Testis (tissue), 2 donors: ENCODE measurements at regions not wholly inside any gene's neighbourhood (a gene's known extent, or its start where the extent isn't known, plus 50 kb on each side); places are given as distances from the start of the nearest gene placed in this dataset.
"Not testable (repeated sequence)": the region's sequence is repeated elsewhere in the genome, so short reads cannot be mapped to it uniquely, and the experiment has no call there.

Source experiments
- DNase-seq: peaks from one replicate; pipeline ENCODE4 v3.0.0-alpha.2; 2019
- H3K27ac ChIP-seq, 2 donors: fragments of 200-600 bp; sonication (generic); one replicate each; pipeline ENCODE4 v1.5.1; 2019
- H3K27me3 ChIP-seq: fragments of 200-600 bp; sonication (generic); one replicate; pipeline ENCODE4 v1.5.1; 2019
- H3K36me3 ChIP-seq: fragments of 200-600 bp; sonication (generic); one replicate; pipeline ENCODE4 v1.5.1; 2017; ENCODE audit warnings: low read depth; ENCODE audit errors: missing control alignments
- H3K4me1 ChIP-seq: fragments of 200-600 bp; sonication (generic); one replicate; pipeline ENCODE4 v1.5.1; 2019
- H3K4me3 ChIP-seq, 2 donors: fragments of 200-600 bp; sonication (generic); one replicate each; pipeline ENCODE4 v1.5.1; 2017 to 2019
- H3K9me3 ChIP-seq: fragments of 200-600 bp; sonication (generic); one replicate; pipeline ENCODE4 v1.5.1; 2017
- POLR2A ChIP-seq: fragments of 450-650 bp; IDR thresholded peaks from one replicate; pipeline ENCODE4 v1.6.1; 2017; ENCODE audit warnings: antibody characterized with exemption, mild to moderate bottlenecking, moderate library complexity
- WGBS, 2 donors: methylation state at CpG; one replicate each; pipeline ENCODE4 v1.1.5; 2018; 5-methylcytosine and 5-hydroxymethylcytosine counted together
- intact Hi-C: fragments of 100-400 bp; cut with DNase I; formaldehyde crosslinking; loops from one replicate; pipeline ENCODE4 v1.15.1; 2023; ENCODE audit warnings: low total_unique reads
- TF ChIP-seq, protein P1 (sequence below), 3 experiments: fragments of 450-650 bp in 2 of 3; fragments of 200-600 bp in 1 of 3; sonication (generic) in 1 of 3; IDR thresholded peaks; one replicate each; pipeline ENCODE4 v1.5.1; 2016 to 2019; ENCODE audit warnings: antibody characterized with exemption in 3 of 3, mild to moderate bottlenecking in 2 of 3, moderate library complexity in 1 of 3

DNA sequence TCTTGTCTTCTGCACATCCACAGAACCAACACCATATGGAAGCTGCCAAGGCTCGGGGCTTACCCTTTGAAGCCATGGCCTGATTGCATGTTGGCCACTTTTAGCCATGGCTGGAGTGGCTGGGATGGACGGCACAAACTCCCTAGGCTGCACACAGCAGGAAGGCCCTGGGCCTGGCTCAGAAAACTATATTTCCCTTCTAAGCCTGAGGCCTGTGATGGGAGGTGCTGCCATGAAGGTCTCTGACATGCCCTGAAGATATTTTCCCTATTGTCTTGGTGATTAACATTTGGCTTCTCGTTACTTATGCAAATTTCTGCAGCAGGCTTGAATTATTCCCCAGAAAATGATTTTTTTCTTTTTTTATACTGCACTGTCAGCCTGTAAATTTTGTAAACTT lies 387.0 kb upstream of the KCND2 start:
- Histone ChIP-seq H3K9me3 (no peaks in the 10 kb centered on the region), H3K4me3 (no peak overlapping the region), H3K27me3 (no peaks in the 10 kb centered on the region), H3K27ac (no peak overlapping the region), H3K4me1 (no peaks in the 10 kb centered on the region), H3K36me3 (no peaks in the 10 kb centered on the region)
- no peak for DNase-seq
- intact Hi-C loops, result no loop called here
- TF ChIP-seq, protein P1, sequence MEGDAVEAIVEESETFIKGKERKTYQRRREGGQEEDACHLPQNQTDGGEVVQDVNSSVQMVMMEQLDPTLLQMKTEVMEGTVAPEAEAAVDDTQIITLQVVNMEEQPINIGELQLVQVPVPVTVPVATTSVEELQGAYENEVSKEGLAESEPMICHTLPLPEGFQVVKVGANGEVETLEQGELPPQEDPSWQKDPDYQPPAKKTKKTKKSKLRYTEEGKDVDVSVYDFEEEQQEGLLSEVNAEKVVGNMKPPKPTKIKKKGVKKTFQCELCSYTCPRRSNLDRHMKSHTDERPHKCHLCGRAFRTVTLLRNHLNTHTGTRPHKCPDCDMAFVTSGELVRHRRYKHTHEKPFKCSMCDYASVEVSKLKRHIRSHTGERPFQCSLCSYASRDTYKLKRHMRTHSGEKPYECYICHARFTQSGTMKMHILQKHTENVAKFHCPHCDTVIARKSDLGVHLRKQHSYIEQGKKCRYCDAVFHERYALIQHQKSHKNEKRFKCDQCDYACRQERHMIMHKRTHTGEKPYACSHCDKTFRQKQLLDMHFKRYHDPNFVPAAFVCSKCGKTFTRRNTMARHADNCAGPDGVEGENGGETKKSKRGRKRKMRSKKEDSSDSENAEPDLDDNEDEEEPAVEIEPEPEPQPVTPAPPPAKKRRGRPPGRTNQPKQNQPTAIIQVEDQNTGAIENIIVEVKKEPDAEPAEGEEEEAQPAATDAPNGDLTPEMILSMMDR (IDR thresholded peaks at IDR 0.05), result no peak
- no peak for TF ChIP-seq POLR2A
- WGBS, 2 donors, result 76 to 96% methylated on average over 3 of the region's 3 CpGs

DNA sequence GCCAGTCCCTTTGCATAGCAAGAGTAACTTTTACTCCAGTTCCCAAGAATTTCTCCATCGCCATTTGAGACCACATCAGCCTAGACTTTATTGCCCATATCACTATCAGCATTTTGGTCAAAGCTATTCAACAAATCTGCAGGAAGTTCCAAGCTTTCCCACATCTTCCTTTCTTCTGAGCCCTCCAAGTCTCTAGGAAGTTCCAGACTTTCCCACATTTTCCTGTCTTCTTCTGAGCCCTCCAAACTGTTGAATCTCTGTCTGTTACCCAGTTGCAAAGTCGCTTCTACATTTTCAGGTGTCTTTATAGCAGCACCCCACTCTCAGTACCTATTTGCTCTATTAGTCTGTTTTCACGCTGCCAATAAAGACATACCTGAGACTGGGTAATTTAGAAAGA lies 386.4 kb upstream of the KCND2 start:
- H3K27ac ChIP-seq, H3K4me1 ChIP-seq, H3K36me3 ChIP-seq, intact Hi-C loops, DNase-seq, H3K9me3 ChIP-seq, H3K27me3 ChIP-seq, H3K4me3 ChIP-seq: not testable (repeated sequence)
- WGBS, 2 donors, result 92% methylated on average over 3 of the region's 3 CpGs

DNA sequence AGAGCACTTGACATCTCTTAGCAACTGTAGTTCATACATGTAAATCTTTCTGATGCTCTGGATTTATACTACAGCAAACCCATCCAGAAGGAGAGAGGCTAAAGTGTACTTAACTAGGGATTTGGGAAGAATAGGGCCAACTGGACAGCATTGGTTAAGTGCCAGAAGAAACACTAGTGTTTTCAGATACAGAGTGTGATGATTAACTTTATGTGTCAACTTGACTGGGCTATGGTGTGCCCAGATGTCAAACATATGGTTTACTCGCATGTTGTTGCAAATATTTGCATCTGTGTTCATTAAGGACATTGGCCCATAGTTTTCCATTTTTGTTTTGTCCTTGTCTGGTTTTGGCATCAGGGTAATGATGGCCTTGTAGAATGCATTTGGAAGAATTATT lies 384.7 kb upstream of the KCND2 start:
- Histone ChIP-seq H3K9me3 (no peaks in the 10 kb centered on the region), H3K27ac (no peak overlapping the region), H3K27me3 (no peaks in the 10 kb centered on the region), H3K4me1 (no peaks in the 10 kb centered on the region), H3K4me3 (no peak overlapping the region), H3K36me3 (no peaks in the 10 kb centered on the region)
- 83 to 90% methylated on average over 1 of the region's 1 CpG for WGBS, 2 donors
- TF ChIP-seq POLR2A, result no peak
- TF ChIP-seq, protein P1 (IDR thresholded peaks at IDR 0.05), result no peak
- DNase-seq, result no peak
- intact Hi-C loops, result no loop called here

- no peak for DNase-seq
- Histone ChIP-seq H3K9me3 (no peaks in the 10 kb centered on the region), H3K27ac (no peak overlapping the region), H3K27me3 (no peaks in the 10 kb centered on the region), H3K4me1 (no peaks in the 10 kb centered on the region), H3K36me3 (no peaks in the 10 kb centered on the region), H3K4me3 (no peak overlapping the region)
- intact Hi-C loops, result no loop called here
- TF ChIP-seq, protein P1 (IDR thresholded peaks at IDR 0.05), result no peak
- no peak for TF ChIP-seq POLR2A
- WGBS, 2 donors, result 63 to 88% methylated on average over 12 of the region's 12 CpGs
Measured at GRCh38 chr7:119890631-119891030, 382.3 kb upstream of the KCND2 start.

- TF ChIP-seq, protein P1 (IDR thresholded peaks at IDR 0.05), result no peak
- no peak for TF ChIP-seq POLR2A
- Histone ChIP-seq H3K36me3 (no peaks in the 10 kb centered on the region), H3K27me3 (no peaks in the 10 kb centered on the region), H3K4me3 (no peak overlapping the region), H3K9me3 (no peaks in the 10 kb centered on the region), H3K27ac (no peak overlapping the region), H3K4me1 (no peaks in the 10 kb centered on the region)
- DNase-seq, result no peak
- intact Hi-C loops, result no loop called here
- 54 to 78% methylated on average over 1 of the region's 1 CpG for WGBS, 2 donors
Measured at GRCh38 chr7:119895320-119895719, 377.7 kb upstream of the KCND2 start.
